HepG2 (cell line): ENCODE measurements at regions not wholly inside any gene's neighbourhood (a gene's known extent, or its start where the extent isn't known, plus 50 kb on each side); places are given as distances from the start of the nearest gene placed in this dataset.

Source experiments
- ARID4A ChIP-seq: sonication (generic); formaldehyde crosslinking; IDR thresholded peaks from 2 replicates; pipeline ENCODE4 v1.5.0; 2020; ENCODE audit warnings: mild to moderate bottlenecking, missing genetic modification reagents, borderline replicate concordance
- ARNT2 ChIP-seq: sonication (generic); formaldehyde crosslinking; IDR thresholded peaks from 2 replicates; pipeline ENCODE4 v1.8.0; 2022; ENCODE audit warnings: mild to moderate bottlenecking, low read depth, missing genetic modification reagents, moderate library complexity
- BCLAF1 ChIP-seq: fragments of 450-650 bp; IDR thresholded peaks from 2 replicates; pipeline ENCODE4 v1.6.1; 2017; ENCODE audit warnings: mild to moderate bottlenecking
- DMAP1 ChIP-seq: IDR thresholded peaks from 2 replicates; pipeline ENCODE4 v1.6.1; 2016
- KDM1A ChIP-seq: IDR thresholded peaks from 2 replicates; pipeline ENCODE4 v1.6.1; 2016; ENCODE audit warnings: missing compliant biosample characterization
- MLX ChIP-seq: IDR thresholded peaks from 2 replicates; pipeline ENCODE4 v1.6.1; 2016
- PHF8 ChIP-seq: sonication (generic); formaldehyde crosslinking; IDR thresholded peaks from 2 replicates; pipeline ENCODE4 v1.5.0; 2020; ENCODE audit warnings: missing genetic modification reagents
- POLR2A ChIP-seq, 2 experiments: IDR thresholded peaks; 2 replicates each; pipeline ENCODE4 v1.6.1; 2011; ENCODE audit warnings: low read depth in 2 of 2, low read length in 2 of 2, mild to moderate bottlenecking in 1 of 2, moderate library complexity in 1 of 2; ENCODE audit not compliant: insufficient read depth in 1 of 2
- PTBP1 ChIP-seq: fragments of 200-400 bp; formaldehyde crosslinking; IDR thresholded peaks from 2 replicates; pipeline ENCODE4 v1.6.1; 2018; ENCODE audit warnings: low read length, low read depth; ENCODE audit not compliant: poor library complexity, severe bottlenecking
- RARA ChIP-seq: IDR thresholded peaks from 2 replicates; pipeline ENCODE4 v1.6.1; 2016; ENCODE audit warnings: missing genetic modification reagents, missing compliant biosample characterization
- REST ChIP-seq, 2 experiments: IDR thresholded peaks; 2 replicates each; pipeline ENCODE4 v1.6.1; 2011 to 2012; ENCODE audit warnings: low read length in 2 of 2, borderline replicate concordance in 1 of 2, low read depth in 1 of 2, mild to moderate bottlenecking in 1 of 2, moderate library complexity in 1 of 2
- TBX2 ChIP-seq: sonication (generic); formaldehyde crosslinking; IDR thresholded peaks from 2 replicates; pipeline ENCODE4 v1.5.0; 2020; ENCODE audit warnings: missing genetic modification reagents, mild to moderate bottlenecking, borderline replicate concordance
- ZFP37 ChIP-seq: sonication (generic); formaldehyde crosslinking; IDR thresholded peaks from 2 replicates; pipeline ENCODE4 v1.4.0; 2020; ENCODE audit warnings: missing genetic modification reagents, borderline replicate concordance
- ZGPAT ChIP-seq: IDR thresholded peaks from 2 replicates; pipeline ENCODE4 v1.6.1; 2016; ENCODE audit warnings: mild to moderate bottlenecking
- ZNF598 ChIP-seq: sonication (generic); formaldehyde crosslinking; IDR thresholded peaks from 2 replicates; pipeline ENCODE4 v1.5.1; 2020; ENCODE audit warnings: mild to moderate bottlenecking, missing genetic modification reagents, borderline replicate concordance
- ZSCAN31 ChIP-seq: sonication (generic); formaldehyde crosslinking; IDR thresholded peaks from 2 replicates; pipeline ENCODE4 v1.5.0; 2020; ENCODE audit warnings: low read depth, mild to moderate bottlenecking, missing genetic modification reagents

- TF ChIP-seq REST (IDR thresholded peaks at IDR 0.05; ENCODE audit: borderline replicate concordance in 1 of 2, low read depth in 1 of 2, low read length in 2 of 2) = no peak
- 0 out of 2 replicates have a peak, but pooled peaks have one; percentile 70 for TF ChIP-seq ZNF598 (CRISPR knock-in tag)
- no peak for TF ChIP-seq ZSCAN31 (CRISPR knock-in tag)
- TF ChIP-seq MLX (CRISPR knock-in tag) = no peak
- TF ChIP-seq DMAP1 (CRISPR knock-in tag) = no peak
- no peak for TF ChIP-seq PTBP1
- TF ChIP-seq TBX2 (CRISPR knock-in tag) = peak; percentile 21; the same call in 1 of the 2 replicates
- TF ChIP-seq RARA = 0 out of 2 replicates have a peak, but pooled peaks have one; percentile 25
- no peak for TF ChIP-seq ARNT2
- no peak for TF ChIP-seq PHF8 (CRISPR knock-in tag)
- no peak for TF ChIP-seq ZFP37 (CRISPR knock-in tag)
- 0 out of 2 replicates have a peak, but pooled peaks have one; percentile 20 for TF ChIP-seq ZGPAT
- no peak for TF ChIP-seq KDM1A (CRISPR knock-in tag)
- TF ChIP-seq BCLAF1 = no peak
- no peak for TF ChIP-seq POLR2A (IDR thresholded peaks at IDR 0.05; ENCODE audit: insufficient read depth in 1 of 2, low read depth in 2 of 2, low read length in 2 of 2)
- TF ChIP-seq ARID4A (CRISPR knock-in tag) = peak; percentile 44; the same call in 1 of the 2 replicates
These were observed 207.6 kb downstream of the RAB11FIP4 start (continued) for GRCh38 chr17:31598921-31599571.
